Breast epithelium (tissue), 4 donors: ENCODE measurements at regions not wholly inside any gene's neighbourhood (a gene's known extent, or its start where the extent isn't known, plus 50 kb on each side); places are given as distances from the start of the nearest gene placed in this dataset.

ENCODE experiments used
- DNase-seq, 2 donors: peaks; one replicate each; pipeline ENCODE4 v3.0.0-alpha.2; 2019; ENCODE audit warnings: low spot score in 2 of 2
- H3K27ac ChIP-seq, 2 donors: fragments of 200-600 bp; sonication (generic) in 1 of 2; one replicate each; pipeline ENCODE4 v1.5.1; 2016 to 2019; ENCODE audit warnings: mild to moderate bottlenecking in 1 of 2
- H3K27me3 ChIP-seq, 2 donors: fragments of 200-600 bp; sonication (generic) in 1 of 2; one replicate each; pipeline versions ENCODE4 v1.5.1 to v1.6.0; 2017 to 2019; ENCODE audit warnings: control low read depth in 1 of 2, mild to moderate bottlenecking in 1 of 2
- H3K36me3 ChIP-seq: fragments of 200-600 bp; one replicate; pipeline ENCODE4 v1.5.1; 2019
- H3K4me1 ChIP-seq, 2 donors: fragments of 200-600 bp; sonication (generic); one replicate each; pipeline ENCODE4 v1.5.1; 2016 to 2019; ENCODE audit warnings: control low read depth in 1 of 2
- H3K4me3 ChIP-seq, 3 donors: fragments of 200-600 bp; sonication (generic); 1 replicate in 2 of 3; 2 replicates in 1 of 3; pipeline ENCODE4 v1.5.1; 2016 to 2019; ENCODE audit warnings: mild to moderate bottlenecking in 3 of 3, moderate library complexity in 2 of 3
- H3K9me3 ChIP-seq, 2 donors: fragments of 200-600 bp; sonication (generic) in 1 of 2; one replicate each; pipeline ENCODE4 v1.5.1; 2016 to 2019; ENCODE audit warnings: control low read depth in 1 of 2
- POLR2A ChIP-seq: fragments of 450-650 bp; IDR thresholded peaks from one replicate; pipeline ENCODE4 v1.6.1; 2016; ENCODE audit warnings: antibody characterized with exemption, mild to moderate bottlenecking, moderate library complexity
- POLR2AphosphoS5 ChIP-seq, 3 donors: sonication (generic); formaldehyde crosslinking; IDR thresholded peaks; one replicate each; pipeline ENCODE4 v1.6.1; 2017; ENCODE audit warnings: antibody characterized with exemption in 3 of 3
- intact Hi-C: fragments of 100-400 bp; cut with DNase I; formaldehyde crosslinking; loops from one replicate; pipeline ENCODE4 v1.15.1; 2023; ENCODE audit warnings: low total_unique reads
- TF ChIP-seq, protein P1 (sequence below), 3 donors: fragments of 450-650 bp; IDR thresholded peaks; one replicate each; pipeline ENCODE4 v1.5.1; 2016 to 2017; ENCODE audit warnings: antibody characterized with exemption in 3 of 3, mild to moderate bottlenecking in 3 of 3, moderate library complexity in 3 of 3

DNA sequence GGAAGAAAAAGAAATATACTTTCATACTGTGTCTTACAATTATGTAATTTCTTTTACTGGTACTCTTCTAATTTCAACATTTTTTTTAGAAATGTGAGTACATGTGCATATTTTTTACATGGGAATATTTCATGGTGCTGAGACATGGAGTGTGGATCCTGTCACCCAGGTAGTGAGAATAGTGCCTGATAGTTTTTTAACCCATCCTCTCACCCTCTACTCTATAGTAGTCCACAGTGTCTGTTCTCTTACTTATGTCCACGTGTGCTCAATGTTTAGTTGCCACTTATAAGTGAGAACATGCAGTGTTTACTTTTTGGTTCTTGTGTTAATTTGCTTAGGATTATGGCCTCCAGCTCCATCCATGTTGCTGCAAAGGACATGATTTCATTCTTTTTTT, 548.8 kb downstream of the AACS start:
- H3K4me1 ChIP-seq: no peaks in the 10 kb centered on the region

DNA sequence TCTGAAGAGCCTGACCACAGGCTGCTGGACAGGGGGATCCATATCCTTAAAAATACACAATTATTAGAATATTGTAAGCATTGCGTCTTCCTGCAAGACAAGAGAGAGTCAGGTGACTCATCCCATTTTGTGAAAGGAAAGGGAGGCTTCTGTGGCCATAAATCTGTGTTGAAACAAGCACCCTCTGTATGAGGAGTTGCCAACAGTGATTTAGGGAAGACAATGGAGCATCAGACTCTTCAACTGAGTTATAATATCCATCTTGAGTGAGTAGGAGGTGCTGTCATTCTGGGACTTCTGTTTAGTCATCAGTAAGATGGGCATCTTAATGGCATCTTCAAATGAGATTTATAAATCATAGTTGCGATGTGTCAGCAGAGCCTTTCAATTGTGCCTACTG, 554.5 kb downstream of the AACS start:
- no peak for DNase-seq
- Histone ChIP-seq H3K4me3 (no peak overlapping the region), H3K27me3 (no peaks in the 10 kb centered on the region), H3K36me3 (no peaks in the 10 kb centered on the region), H3K27ac (no peak overlapping the region), H3K9me3 (no peaks in the 10 kb centered on the region), H3K4me1 (no peaks in the 10 kb centered on the region)
- TF ChIP-seq POLR2A (no peak), POLR2AphosphoS5 (IDR thresholded peaks at IDR 0.05) (no peak)
- TF ChIP-seq, protein P1, sequence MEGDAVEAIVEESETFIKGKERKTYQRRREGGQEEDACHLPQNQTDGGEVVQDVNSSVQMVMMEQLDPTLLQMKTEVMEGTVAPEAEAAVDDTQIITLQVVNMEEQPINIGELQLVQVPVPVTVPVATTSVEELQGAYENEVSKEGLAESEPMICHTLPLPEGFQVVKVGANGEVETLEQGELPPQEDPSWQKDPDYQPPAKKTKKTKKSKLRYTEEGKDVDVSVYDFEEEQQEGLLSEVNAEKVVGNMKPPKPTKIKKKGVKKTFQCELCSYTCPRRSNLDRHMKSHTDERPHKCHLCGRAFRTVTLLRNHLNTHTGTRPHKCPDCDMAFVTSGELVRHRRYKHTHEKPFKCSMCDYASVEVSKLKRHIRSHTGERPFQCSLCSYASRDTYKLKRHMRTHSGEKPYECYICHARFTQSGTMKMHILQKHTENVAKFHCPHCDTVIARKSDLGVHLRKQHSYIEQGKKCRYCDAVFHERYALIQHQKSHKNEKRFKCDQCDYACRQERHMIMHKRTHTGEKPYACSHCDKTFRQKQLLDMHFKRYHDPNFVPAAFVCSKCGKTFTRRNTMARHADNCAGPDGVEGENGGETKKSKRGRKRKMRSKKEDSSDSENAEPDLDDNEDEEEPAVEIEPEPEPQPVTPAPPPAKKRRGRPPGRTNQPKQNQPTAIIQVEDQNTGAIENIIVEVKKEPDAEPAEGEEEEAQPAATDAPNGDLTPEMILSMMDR (IDR thresholded peaks at IDR 0.05): no peak
- intact Hi-C loops: no loop called here

More for the DNA sequence above, 548.8 kb downstream of the AACS start:
- no peak for DNase-seq
- no peak for TF ChIP-seq POLR2AphosphoS5 (IDR thresholded peaks at IDR 0.05)
- TF ChIP-seq POLR2A: no peak
- TF ChIP-seq, protein P1 (IDR thresholded peaks at IDR 0.05): no peak
- H3K4me3 ChIP-seq: no peak overlapping the region
- H3K27me3 ChIP-seq: no peaks in the 10 kb centered on the region
- H3K36me3 ChIP-seq: no peaks in the 10 kb centered on the region
- no peaks in the 10 kb centered on the region for H3K9me3 ChIP-seq
- no peak overlapping the region for H3K27ac ChIP-seq
- intact Hi-C loops: no loop called here

GRCh38 chr12:125633686-125634085, 568.5 kb downstream of the AACS start:
- H3K27me3 ChIP-seq: no peaks in the 10 kb centered on the region
- DNase-seq: peak in 1 of 2 donors; percentile 40
- H3K4me1 ChIP-seq: no peaks in the 10 kb centered on the region
- H3K9me3 ChIP-seq: peaks cover 5 to 8% of the 10 kb centered on the region in 2 donors
- no peak overlapping the region for H3K27ac ChIP-seq
- no peak overlapping the region for H3K4me3 ChIP-seq
- TF ChIP-seq, protein P1 (IDR thresholded peaks at IDR 0.05): no peak
- TF ChIP-seq POLR2AphosphoS5 (IDR thresholded peaks at IDR 0.05) (no peak), POLR2A (no peak)
- no peaks in the 10 kb centered on the region for H3K36me3 ChIP-seq
- intact Hi-C loops: no loop called here

- Histone ChIP-seq H3K9me3 (peaks cover 5 to 8% of the 10 kb centered on the region in 2 donors), H3K27me3 (peaks cover 0 to under 1% of the 10 kb centered on the region in 2 donors), H3K27ac (no peak overlapping the region), H3K4me1 (no peaks in the 10 kb centered on the region), H3K36me3 (no peaks in the 10 kb centered on the region), H3K4me3 (no peak overlapping the region)
- no peak for DNase-seq
- no peak for TF ChIP-seq POLR2A
- no peak for TF ChIP-seq POLR2AphosphoS5 (IDR thresholded peaks at IDR 0.05)
- TF ChIP-seq, protein P1 (IDR thresholded peaks at IDR 0.05): no peak
- intact Hi-C loops: no loop called here
These were observed 569.6 kb downstream of the AACS start for GRCh38 chr12:125634813-125635212.

GRCh38 chr12:125639826-125640225, 574.6 kb downstream of the AACS start:
- TF ChIP-seq POLR2AphosphoS5 (IDR thresholded peaks at IDR 0.05) (no peak), POLR2A (no peak)
- TF ChIP-seq, protein P1 (IDR thresholded peaks at IDR 0.05): no peak
- no peak for DNase-seq
- intact Hi-C loops: no loop called here
- Histone ChIP-seq H3K4me1 (no peaks in the 10 kb centered on the region), H3K36me3 (no peaks in the 10 kb centered on the region), H3K27me3 (peaks cover 0 to 4% of the 10 kb centered on the region in 2 donors), H3K4me3 (no peak overlapping the region), H3K27ac (no peak overlapping the region), H3K9me3 (no peaks in the 10 kb centered on the region)
